ENCODE measurements at regions not wholly inside any gene's neighbourhood (a gene's known extent, or its start where the extent isn't known, plus 50 kb on each side); places are given as distances from the start of the nearest gene placed in this dataset.
"Not testable (repeated sequence)": the region's sequence is repeated elsewhere in the genome, so short reads cannot be mapped to it uniquely, and the experiment has no call there.

DNA sequence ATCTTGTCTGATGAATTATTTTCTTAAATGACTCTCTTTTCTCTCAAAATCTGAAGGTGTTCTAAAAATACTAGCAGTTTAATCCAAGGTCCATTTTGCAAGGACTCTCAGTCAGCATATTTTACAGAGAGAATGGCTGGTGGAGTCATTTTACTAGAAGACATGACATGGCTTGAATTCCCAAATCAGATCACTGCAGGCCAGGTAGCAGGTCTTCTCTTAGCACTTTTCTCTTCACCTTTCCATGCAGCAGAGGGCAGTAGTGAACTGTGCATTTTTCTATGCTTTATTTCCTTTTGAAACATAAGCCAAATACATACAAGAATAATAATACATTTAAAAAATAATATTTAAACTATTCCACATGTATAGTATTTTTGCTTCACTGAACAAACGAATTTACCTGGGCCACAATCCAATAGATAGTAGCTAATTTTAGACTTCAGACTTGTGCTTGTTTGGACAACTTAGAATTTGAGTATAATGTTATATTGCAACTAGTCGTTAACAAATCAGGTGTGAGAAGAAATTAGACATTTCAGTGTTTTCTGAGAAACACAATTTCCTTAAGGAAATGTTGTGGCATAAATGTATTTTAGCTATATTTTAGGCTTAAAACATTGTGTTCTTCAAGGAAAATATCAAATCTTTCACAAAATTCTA, 289.4 kb upstream of the DAB2 start:
- DNase-seq (ENCODE audit: low read depth in 4 of 4, low spot score in 1 of 4): peak; percentile 11 to 34 (median 20)

DNA sequence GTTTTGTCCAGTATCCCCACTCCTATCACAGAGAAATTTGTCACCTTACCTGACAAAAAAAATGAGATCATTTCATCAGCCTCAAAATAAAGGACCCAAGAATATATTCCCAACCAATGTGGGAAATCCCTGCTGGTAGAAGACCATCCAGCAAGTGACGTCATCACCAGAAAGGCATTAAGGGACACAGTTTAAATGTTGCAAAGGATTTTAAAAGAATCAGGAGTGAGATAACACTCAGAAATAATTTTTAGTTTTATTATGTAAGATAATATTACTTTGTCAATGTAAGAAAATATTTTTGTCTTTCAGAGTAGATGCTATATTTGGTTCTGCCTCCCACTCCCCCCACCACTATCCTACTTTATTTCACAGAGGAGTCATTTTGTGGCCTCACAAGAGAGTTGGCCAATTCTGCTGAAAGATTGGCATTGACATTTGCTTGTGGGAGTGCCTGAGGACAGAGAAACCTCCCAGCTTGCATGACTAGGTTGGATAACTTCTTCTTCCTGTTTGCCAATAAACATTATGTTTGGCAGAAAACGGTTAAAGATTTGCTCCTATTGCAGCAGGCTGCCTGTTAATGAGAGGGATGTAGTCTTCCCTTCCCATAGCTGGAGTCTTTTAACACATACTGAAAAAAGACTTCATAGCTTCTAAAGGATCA, 288.6 kb upstream of the DAB2 start:
- no peak for DNase-seq (ENCODE audit: low read depth in 4 of 4, low spot score in 1 of 4)

DNA sequence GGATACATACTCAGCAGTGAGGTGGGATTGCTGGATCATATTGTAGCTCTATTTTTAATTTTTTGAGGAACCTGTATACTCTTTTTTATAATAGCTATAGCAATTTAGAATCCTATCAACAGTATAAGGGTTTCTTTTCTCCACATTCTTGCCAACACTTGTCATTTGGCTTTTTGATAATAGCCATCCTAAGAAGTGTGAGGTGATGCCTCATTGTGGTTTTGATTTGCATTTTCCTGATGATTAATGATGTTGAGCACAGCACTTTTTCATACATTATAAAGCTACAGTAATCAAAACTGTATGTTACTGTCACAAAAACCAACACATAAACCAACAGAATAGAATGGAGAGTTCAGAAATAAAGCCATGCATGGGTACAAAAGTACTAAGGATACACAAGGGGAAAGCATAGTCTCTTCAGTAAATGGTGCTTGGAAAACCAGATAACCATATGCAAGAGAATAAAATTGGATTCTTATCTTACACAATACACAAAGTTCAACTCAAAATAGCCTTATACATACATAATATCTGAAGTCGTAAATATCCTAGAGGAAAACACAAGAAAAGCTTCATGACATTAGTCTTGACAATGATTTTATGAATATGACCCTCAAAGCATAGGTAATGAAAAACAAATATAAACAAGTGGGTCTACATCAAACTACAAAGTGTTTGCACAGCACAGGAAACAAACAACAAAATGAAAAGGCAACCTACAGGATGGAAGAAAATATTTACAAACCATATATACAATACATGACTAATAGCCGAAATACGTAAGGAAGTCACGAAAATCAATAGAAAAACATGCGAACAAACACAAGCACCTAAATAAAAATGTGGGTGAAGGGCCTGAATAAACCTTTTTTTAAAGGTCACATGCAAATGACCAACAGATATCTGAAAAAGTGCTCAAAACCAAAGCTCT, 287.8 kb upstream of the DAB2 start:
- no peak for DNase-seq (ENCODE audit: low read depth in 4 of 4, low spot score in 1 of 4)

DNA sequence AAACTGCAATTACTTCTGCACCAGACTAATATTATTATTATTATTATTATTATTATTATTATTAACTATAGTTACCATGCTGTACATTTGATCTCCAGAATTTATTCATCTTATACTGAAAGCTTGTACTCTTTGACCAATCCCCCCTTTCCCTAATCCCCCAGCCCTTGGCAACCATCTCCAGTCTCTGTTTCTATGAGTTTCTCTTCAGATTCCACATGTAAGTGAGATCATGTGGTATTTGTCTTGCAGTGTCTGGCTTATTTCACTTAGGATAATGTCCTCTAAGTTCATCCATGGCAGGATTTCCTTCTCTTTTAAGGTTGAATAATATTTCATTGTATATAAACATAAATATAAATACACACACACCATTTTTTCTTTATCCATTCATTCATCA, 287.0 kb upstream of the DAB2 start:
- no peak for DNase-seq (ENCODE audit: low read depth in 4 of 4, low spot score in 1 of 4)

DNA sequence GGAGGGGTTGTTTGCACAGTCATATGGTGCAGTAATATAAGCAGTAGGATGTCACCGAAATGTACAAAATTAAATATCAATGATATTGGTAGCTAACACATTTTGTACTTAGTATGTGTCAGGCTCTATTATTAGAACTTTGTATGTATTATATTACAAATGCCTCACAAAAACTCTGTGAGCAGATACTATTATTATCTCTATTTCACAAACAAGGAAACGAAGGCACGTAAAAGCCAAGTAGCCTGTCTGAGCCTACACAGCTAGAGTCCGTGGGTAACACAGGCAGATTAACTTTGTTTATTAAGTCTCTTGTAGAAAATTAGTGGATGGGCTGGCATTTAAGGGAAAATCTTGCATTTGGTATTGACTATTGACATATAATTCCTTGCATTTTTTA, 284.3 kb upstream of the DAB2 start:
- no peak for DNase-seq (ENCODE audit: low read depth in 4 of 4, low spot score in 1 of 4)

DNA sequence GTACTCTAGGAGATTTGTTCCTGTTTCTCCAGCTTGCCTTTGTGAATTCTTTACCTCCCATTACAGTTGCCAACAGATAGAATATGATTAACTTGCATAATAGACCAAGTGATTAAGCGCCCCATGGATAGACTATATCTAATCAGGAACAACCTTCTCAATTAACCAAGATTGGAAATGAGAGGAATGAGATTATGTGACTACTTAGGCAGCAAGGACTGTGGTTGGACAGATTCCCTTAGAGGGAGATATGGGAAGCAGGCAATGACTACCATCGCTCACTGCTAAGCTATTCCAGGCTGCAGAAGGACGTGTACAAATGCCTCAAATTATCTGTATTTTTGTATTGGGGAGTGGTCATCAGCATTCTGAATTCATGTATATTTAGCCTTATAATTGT, 278.1 kb upstream of the DAB2 start:
- DNase-seq (ENCODE audit: low read depth in 4 of 4, low spot score in 1 of 4): no peak

DNA sequence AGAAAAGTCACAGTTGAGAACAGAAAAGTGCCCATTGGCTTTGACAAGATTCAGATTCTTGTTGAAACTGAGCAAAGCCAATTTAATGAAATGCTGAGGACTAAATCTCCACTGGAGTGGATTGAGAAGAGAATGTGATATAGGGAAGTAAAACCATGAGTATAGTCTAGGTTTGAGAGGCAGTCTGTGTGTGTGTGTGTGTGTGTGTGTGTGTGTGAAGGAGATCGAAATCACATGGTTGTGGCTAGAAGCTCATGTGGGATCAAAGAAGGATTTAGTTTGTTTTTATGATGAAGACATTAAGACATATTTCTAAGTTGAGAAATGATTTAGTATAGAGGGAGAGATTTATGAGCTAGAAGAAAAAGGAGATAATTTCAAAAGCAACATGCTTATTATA, 275.7 kb upstream of the DAB2 start:
- DNase-seq (ENCODE audit: low read depth in 4 of 4, low spot score in 1 of 4): no peak

DNA sequence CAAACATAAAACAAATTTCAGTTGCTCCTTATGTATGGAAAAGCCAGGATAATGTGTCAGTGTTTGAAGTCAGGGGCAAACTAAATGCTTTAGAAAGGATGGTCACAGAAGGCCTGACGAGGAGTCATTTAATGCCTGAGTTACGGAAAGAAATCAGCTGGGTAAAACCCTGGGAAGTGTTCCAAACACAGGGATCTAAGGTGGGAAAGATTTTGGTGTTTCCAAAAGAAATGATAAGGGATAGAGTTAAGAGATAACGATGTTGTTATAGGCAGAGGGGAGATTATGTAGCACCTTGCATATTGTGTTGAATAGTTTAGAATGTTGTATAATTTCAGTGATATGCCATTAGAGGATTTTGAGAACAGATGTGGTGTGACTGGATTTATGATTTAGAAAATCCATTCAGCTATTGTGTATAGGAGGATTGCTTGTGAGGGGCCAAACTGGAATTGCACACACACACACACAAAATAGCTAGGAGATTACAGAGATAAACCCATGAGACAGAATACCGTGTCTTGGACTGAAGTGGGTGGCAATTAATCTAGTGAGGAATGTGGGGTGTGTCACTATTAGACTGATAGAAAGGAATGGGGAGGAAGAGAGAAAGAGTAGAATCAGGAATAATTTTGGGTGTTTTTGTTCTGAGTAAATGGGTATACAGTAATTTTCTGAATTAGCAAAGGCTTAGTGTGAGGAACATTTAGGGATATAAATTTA, 274.2 kb upstream of the DAB2 start:
- DNase-seq (ENCODE audit: low read depth in 4 of 4, low spot score in 1 of 4): no peak

DNA sequence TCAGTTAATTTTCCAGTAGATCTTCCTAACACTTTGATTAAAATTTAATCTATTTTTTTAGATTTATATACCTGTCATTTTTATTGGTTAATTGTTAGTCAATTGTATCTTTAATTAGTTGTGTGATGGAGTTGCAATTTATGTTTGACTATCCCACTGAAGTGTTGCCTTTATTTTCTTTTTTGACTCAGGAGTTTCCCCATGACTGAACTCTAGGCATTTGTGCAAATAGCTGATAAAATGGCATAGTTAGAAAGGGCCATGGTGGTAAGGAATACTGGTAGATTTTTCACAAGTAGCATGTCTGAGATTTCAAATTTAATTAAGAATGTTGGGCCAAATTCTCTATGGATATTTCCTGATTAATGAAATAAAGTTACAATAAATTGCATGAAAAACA, 273.1 kb upstream of the DAB2 start:
- no peak for DNase-seq (ENCODE audit: low read depth in 4 of 4, low spot score in 1 of 4)

DNA sequence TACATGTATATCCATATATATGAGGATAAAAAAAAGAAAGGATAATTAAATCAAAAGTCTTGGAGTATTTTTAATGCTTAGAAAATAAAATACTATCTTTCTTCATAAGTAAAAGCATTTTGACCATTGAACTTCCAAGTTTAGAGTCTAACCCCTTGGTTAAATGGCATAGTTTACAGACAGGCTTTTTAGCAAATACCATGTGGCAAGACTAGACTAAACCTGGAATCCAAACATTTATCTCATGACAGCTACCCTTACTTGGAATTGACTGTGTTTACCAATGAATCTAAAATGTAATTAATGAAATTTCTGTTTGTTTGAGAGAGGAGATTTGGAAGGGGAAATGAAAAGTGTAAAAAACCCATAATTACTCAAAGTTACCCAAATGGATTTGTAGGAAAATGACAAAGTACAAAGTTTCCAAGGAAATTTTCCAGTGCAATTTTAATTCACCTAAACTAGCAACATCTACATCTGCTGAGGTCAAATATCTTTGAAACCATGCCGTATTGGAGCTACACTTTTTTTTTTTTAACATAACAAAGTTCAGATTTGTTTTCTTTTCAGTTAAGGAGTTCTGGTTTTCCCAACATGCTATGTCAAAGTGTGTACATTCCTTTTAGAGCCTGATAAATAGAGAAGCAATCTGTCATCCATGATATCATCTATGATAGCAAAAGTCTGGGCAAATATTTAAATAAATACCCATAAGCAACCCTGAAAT, 272.1 kb upstream of the DAB2 start:
- no peak for DNase-seq (ENCODE audit: low read depth in 4 of 4, low spot score in 1 of 4)

DNA sequence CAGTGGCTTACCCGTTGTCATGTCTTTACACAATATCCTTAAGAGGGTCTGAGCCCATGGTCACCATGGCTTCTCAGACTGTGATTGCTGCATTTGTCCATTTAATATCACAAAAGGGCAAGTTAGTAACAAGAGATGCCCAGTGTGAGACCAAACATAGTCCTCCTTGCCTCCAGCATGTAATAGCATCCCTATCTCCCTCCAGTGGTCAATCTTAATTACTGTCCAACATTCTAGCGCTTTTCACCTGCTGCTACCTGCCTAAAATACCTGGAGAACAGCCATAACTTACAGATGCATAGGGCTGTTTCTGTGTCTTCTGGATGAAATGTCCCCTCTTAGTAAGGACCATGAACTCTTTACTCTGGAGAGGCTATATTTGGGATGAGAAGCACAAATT, 267.2 kb upstream of the DAB2 start:
- no peak for DNase-seq (ENCODE audit: low read depth in 4 of 4, low spot score in 1 of 4)

DNA sequence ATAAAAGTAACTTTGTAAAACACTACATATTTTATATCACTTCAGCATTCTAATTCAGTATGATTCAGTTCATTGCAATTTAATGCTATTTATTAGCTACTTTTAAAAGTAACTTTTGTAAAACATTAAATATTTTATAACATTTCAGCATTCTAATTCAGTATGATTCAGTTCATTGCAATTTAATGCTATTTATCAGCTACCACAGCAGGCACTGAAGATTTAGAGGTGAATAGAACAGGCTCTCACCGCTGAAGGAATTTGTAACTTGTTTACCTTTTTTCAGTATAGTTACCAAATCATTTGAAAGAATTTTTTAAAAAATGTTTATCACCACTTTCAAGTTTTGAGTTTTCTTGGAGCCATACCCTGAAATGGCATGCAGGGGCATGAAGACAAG, 266.4 kb upstream of the DAB2 start:
- DNase-seq (ENCODE audit: low read depth in 4 of 4, low spot score in 1 of 4): no peak

DNA sequence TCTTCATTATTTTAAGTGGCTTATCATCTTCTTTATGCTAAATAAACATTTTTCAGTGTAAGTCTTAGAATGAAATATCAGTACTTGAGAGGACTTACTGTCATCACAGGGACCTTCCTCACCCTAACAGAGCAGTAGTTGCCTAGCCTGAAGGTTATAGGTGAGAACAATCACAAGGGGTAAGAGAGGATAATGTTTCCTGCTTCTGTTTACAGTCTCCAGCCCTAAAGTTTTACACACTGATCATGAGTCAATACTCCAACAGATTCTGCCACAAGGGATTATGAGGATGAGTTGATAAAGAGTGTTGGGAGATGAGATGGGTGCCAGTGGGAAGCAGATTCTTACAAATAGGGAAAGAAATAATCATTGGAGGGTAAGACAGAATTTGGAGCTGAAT, 265.1 kb upstream of the DAB2 start:
- DNase-seq (ENCODE audit: low read depth in 4 of 4, low spot score in 1 of 4): no peak

DNA sequence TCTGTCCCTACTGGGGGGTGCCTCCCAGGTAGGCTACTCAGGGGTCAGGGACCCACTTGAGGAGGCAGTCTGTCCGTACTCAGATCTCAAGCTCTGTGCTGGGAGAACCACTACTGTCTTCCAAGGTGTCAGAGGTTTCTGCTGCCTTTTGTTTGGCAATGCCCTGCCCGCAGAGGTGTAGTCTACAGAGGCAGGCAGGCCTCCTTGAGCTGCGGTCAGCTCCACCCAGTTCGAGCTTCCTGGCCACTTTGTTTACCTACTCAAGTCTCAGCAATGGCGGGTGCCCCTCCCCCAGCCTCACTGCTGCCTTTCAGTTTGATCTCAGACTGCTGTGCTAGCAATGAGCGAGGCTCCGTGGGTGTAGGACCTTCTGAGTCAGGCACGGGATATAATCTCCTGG, 263.1 kb upstream of the DAB2 start:
- DNase-seq (ENCODE audit: low read depth in 4 of 4, low spot score in 1 of 4): not testable (repeated sequence)

DNA sequence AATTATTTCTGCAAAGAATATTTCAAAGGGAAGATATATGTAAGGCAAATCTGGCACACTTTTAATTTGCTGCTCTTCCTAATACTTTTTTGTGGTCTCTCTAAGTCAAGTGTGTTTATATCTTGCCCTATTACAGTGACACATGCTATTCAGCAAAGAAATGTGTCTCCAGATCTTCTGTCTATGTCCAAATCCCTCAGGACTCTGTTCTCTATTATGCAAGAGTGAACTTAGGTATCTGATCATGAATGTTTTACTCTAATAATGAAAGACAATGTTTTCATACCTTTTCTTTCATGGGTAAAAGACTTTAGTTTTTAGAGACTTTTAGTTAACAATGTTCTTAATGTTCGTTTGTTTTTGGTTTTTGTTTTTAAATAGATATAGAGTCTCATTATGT, 255.4 kb upstream of the DAB2 start:
- DNase-seq (ENCODE audit: low read depth in 4 of 4, low spot score in 1 of 4): no peak

DNA sequence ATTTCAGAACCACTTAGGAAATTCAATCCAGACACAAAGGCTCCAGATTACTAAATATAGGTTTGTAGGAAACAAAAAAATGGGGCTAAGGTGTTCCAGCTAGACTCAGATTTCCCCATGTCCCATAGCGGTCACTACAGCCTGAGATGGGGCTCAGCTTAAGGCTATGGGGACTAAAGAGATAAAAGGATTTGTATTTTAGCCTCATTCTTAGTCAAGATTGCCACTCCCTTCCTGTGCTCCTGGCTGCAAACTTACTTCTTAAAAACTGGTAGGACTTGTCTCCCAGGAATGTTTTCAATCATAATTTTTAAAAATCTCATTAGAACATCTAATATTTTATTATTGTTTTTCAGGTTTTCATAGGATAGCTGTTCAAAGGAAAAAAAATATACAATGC, 253.8 kb upstream of the DAB2 start:
- no peak for DNase-seq (ENCODE audit: low read depth in 4 of 4, low spot score in 1 of 4)

DNA sequence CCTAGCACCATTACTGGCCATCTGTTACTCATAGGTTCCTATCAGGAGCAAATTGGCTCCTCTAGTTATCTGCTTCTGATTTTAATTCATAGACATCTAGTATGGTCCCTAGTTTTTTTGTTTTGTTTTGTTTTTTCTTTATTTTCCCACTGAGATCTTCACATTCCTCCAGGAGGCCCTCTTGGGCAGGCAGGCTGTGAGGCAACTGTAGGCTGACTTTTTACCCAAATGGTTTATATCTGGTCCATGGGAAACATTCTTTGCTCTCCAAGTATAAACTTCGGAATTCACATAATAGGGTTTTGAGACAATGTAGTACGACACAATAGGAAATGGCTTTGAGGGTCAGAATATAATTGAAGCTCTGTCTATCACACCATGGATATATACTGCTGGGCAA, 250.9 kb upstream of the DAB2 start:
- DNase-seq (ENCODE audit: low read depth in 4 of 4, low spot score in 1 of 4): no peak

DNA sequence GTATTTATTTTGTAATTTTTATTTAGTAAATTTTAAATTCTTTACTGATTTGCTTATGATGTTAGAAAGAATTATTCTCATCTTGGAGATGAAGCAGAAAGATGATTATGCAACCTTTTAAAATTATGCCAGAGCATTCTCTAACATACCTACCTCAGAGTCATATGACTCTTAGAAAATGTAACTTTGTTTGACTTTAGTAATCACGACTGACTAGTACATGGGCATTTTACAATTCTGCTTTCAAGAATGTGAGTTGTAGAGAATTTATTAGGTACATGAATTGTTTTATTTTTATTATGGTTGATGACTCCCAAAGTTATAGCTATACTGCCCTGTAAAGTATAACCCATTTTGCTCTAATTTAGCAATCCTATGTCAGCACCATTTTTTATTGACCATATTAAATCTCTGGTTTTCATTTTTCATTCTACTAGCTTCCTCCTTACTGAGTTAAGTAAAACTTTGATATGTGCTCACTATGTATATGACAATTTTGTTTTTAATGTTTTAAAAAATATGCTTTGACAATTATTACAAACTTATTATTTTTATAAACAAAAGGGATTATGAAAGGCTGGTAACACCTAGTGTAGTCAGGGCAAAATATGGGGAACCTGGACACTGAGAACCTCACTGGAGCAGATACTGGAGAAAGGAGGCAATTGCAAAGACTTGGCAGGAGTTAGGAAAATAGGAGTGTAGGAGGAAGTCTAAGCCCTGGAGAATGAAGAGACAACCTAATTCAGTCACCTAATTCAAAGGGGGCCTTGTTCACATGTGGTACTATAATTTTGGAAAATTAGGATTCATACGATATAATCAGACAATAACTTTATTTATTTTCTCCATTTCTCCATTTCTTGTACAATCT, 249.7 kb upstream of the DAB2 start:
- DNase-seq (ENCODE audit: low read depth in 4 of 4, low spot score in 1 of 4): no peak

DNA sequence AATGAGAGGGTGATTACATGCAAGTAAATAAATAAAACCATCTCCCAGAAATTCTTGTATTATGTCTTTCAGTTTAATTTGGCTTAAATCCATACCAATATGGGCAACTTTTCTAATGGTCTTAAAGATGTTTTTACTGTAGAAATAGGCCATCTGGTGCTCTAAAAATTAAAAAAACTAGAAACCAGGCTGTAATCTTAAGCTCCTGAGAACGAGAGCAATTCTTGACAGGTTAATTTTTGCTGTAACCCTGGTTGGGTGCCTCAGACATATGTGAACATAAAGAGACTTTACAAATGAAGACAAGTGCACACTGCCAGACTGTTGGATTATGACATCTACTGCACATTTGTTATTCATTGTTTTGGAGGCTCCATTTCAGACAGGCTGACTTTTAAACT, 246.8 kb upstream of the DAB2 start:
- DNase-seq (ENCODE audit: low read depth in 4 of 4, low spot score in 1 of 4): no peak

DNA sequence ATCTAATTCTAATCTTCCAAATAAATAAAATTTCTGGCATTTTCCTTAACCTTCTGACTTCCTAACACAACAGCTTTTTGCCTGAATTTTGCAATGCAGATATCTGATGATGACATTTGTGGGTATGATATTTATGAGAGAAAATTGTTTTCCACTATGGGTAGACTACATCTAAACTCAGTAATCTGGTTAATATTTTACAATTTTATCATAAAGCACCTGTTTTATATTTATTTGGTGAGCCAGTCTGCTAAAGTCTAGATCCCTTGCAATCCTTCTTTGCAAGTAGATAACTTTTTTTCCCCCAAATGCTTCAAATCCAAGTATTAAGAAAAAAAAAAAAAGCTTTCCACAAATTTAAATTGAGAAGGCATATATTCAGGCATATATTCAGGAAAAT, 246.2 kb upstream of the DAB2 start:
- no peak for DNase-seq (ENCODE audit: low read depth in 4 of 4, low spot score in 1 of 4)
